Activated CD4-positive, alpha-beta T cell treated with anti-CD3 and anti-CD28 coated beads, Interleukin-2, amount 50 U/mL, for 48 hours (primary cell): ENCODE measurements at regions not wholly inside any gene's neighbourhood (a gene's known extent, or its start where the extent isn't known, plus 50 kb on each side); places are given as distances from the start of the nearest gene placed in this dataset.

Experiments used
- DNase-seq, 2 experiments: peaks; one replicate each; pipeline ENCODE4 v3.0.0-alpha.2; 2020

DNA sequence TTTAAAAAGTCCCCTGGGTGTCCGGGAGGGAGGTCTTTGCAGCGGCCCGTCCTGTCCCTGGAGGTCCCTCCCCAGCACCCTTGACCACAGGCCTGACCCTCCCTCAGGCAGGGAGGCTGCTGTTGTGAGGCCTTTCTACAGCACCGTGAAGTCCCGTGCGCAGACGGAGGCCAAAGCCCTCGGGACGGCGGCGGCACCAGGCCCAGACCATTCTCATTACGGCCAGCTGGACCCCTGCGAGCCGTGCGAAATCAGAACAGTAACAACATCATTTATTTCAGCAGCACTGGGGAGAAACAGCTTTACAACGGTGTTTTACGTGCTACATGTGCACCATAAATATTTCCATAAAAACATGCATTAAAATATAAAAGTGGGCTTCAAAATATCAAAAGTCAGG is 101.4 kb upstream of the ACTRT2 start:
- DNase-seq, result no peak

DNA sequence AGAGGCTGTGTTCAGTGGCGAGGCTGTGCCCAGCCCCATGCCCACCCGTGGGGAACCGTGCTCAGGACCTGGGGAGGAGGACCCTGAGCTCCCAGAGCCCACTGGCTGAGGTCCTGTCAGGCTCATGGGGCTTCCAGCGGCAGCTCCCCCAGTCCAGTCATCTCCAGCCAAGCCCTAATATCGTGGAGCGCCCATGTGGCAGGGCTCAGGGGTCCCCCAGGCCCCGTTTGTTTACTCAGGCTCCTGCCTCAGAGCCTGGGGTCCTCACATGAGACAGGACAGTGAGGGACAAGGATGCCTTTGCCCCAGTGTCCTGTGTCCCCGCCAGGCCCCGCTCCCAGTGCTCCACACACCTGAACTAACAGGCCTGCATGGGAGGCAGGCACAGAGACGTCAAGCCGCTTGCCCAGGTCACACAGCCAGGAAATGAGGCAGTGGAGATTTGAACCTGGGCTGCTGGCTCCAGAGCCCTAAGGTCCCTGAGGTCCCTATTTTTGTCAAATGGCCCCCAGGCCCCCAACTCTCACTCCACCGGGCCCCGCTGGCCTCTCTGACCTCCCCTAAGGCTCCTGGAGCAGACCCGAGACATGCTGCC is 100.7 kb upstream of the ACTRT2 start:
- no peak for DNase-seq

DNA sequence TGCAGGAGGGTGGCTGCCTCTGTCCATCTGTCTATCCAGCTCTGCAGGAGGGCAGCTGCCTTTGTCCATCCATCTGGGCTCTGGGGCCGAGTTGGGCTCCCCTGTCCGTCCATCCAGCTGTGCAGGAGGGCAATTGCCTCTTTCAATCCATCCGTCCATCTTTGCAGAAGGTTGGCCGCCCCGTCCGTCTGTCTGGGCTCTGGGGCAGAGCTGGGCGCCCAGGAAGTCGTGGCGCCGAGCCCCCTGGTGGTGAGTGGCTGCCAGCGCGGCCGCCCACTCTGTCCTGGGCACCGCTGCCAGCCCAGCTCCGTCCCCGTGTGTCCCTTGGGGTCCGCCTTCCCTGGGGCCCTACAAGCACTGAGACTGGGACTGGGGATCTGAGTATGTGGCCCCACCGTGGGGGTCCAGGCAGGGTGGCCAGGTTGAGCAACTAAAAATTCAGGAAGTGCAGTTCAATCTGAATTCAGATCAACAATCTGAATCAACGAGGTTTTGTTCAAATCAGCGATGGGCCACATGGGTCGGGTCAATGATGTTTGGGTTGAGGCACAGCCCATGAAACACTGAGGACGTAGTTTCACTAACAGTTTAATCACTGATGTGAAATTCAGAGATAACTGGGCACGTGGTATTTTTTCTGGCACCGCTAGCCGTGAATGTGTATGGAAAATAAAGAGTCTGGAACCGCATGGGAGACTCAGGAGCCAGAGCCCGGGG is 99.1 kb upstream of the ACTRT2 start:
- DNase-seq, result peak; percentile 37 to 41

DNA sequence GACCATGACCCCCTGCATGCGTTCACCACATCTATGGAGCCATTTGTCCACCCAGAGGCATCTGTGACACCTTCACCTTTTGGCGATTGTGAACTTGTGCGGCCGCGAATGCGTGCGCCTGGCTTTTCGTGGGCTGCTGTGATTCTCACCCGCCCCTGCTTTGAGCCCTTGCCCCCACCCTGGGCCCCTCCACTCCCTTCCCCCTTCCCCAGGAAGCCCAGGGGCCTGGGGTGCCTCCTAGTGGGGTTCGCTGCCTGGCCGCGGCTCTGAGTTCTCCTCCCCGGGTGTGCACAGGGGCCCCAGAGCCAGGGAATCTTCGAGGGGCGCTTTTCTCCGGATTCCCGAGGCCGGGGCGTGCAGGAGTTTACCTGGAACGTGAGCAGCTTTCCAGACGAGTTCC is 97.9 kb upstream of the ACTRT2 start:
- DNase-seq, result no peak

DNA sequence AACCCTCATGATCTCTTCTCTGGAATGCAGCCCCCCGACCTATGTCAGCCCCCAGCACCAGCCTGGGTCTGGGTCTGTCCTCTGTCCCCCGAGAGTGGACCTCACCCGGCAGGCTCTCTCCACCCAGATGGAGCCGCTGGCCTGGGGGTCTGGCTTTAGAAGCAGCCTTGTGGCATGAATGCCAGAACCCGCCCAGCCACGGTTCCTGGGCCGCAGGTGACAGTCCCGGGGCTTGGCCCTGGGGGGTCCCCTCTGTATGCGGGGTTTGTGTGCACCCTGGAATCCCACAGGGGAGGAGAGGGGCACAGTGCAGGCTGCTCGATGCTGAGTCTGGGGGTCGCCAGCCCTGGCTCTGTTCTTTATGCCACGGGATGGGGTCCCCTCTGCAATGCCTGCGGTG is 96.0 kb upstream of the ACTRT2 start:
- DNase-seq, result no peak

DNA sequence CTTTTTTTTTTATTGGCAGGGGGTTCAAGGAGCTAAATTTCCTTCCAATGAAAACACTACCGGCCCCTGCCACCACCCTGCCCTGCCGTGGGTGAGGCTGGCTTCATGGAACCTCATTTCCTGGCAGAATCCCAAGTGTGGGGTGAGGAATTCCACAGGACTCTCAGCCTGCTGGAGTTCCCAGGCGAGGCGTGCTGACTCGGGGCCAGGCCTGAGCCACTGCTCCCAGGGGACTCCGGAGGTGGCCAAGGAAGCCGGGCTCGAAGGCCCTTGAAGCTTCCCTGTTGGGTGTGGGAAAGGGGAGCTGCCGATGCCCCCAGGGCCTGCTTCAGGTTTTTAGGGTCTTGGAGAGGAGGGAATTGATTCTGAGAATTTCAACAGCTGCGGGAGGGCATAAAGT is 95.3 kb upstream of the ACTRT2 start:
- DNase-seq, result no peak

DNA sequence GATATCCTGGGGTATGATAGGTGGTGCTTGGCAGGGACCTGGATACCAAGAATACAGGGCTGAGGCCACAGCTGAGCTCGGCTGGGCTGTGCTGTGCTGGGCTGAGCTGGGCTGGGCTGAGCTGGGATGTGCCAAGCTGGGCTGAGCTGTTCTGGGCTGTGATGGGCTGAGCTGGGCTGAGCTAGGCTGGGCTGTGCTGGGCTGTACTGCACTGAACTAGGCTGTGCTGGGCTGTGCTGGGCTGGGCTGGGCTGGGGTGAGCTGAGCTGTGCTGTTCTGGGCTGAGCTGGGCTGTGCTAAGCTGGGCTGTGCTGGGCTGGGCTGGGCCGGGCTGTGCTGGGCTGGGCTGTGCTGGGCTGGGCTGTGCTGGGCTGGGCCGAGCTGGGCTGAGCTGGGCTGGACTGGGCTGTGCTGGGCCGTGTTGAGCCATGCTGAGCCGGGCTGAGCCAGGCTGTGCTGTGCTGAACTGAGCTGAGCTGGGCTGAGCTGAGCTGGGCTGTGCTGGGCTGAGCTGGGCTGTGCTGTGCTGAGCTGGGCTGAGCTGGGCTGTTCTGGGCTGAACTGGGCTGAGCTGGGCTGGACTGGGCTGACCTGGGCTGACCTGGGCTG is 94.7 kb upstream of the ACTRT2 start:
- DNase-seq, result no peak

DNA sequence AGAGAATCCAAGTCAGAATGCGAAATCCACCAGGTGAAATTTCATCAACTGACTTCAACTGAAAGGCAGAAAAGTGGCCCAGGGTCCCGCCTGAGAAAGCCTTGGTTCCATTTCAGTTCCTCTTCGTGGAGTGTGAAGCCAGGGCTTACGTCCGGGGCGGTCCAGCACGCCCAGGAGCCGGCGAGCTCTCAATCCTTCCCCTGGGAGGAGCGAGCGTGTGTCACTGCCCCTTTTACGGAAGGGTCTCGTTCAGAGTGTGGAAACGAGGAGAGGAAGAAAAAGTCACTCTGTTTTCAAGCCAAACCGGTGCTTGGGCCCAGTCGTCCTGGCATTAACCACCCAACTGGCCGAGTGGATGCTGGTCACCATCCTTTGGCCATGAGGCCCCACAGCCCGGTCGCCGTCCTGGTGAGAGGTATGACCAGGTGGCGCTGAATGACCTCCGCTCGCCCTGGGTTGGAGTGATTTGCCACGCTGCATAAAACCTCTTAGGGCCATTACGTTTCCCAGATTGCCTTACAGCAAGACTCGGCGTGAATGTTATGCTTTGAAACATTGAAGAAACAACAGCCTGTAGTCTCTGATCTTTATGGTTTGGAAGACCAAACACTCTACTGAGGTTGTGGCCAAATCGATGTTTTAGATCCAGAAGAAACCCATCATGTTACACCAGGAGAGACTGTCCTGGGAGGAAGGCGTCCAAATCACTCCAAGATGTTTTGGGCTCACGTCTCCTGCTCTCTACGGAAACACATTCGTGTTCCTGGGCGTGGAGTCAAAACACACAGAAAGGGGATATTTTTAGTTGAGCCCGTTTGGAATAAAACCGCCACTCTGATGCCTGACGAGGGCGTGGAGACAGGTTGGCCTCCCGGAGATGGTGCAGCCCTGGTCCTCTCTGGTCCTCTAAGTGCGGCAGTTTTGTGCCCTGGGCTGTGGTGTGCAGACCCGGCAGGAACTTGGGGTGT is 93.6 kb upstream of the ACTRT2 start:
- no peak for DNase-seq

DNA sequence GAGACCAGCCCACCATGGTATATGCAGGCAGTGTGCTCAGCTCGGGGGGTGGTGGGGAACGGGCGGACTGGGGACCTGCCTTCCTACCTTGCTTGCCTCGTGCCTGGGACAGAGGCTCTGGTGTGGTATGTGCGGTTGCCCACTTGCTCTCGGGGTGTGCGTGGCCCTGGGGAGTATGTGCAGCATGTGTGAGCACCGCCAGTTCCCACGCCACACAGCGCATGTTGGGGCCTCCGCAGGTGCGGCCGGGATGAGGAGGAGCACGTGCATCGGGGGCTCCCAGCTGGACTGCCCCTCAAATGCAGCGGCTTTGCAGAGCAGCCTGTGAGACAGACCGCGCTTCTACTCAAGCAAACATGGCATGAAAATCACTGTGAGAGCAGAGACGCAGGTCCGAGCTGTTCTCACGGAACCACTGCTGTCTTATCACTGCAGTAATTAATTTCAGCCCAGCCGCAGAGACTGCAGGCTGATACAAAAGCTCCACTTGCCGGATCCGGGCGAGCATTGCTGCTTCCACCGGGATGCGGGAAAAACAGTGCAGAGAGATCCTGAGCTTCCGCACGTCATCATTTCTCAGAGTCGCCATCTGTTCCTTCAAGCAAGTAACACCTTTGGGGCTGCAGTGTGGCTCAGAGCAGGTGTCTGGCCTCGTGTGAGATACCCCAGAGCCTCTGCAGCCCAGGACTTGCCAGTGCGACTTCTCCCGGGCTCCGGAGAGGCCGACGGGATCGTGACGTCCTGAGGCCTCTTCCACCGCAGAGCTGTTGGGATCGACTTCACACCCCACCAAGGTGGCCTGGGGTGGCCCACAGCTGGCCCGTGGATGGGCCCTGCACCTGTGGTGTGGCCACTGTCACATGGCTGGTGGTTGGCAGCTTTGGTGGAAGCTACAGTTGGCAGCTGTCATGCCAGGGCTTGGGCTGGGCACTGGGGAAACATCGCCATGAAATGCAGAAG is 92.6 kb upstream of the ACTRT2 start:
- DNase-seq, result no peak

DNA sequence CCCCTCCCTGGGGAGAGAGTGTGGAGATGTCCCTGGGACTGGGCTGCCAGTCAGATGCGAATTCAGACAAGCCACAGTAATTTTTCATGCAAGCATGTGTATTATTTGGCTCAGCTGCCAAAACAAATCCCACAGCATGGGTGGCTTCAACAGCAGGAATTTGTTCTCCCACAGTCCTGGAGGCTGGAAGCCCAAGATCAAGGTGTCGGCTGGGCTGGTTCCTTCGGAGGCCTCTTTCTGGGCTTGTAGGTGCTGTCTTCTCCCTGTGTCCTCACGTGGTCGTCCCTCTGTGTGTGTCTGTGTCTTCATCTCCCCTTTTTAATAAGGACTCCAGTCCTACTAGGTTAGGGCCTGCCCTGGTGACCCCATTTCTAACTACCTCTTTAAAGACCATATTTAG is 91.9 kb upstream of the ACTRT2 start:
- no peak for DNase-seq

DNA sequence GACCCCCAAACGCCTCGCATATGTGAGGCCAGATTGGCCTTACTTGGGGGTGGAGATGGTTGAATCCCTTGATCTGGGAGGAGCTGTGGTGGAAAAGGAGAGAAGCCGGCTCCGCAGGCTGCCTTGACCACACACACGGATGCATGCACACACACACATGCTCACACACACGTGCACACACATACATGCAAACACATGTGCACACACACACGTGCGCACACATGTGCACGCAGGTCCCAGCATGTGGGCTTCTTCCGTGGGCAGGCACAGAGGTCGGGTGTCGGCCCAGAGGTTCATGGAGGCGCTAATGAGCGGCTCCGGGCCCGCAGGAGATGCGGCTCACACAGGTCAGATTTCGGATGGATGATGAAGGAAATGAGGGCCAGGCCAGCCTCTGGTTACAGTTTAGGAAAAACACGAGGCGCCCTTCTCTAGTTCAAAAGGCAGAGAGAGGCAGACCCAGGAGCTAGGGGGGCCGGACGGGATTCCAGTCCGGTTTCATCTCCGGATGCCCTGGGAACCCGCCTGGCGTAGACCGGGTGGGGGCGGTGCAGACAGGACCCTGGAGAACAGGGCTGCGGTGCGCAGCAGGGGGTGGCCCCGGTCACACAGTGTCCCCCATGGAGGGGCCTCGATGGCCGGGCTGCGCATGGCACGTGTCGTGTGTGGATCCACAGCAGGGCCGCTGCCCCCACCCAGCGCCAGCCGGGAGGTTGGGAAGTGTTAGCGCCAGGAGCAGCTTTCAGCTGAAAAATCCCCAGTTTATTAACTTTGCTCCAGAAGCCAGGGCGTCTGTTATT is 91.1 kb upstream of the ACTRT2 start:
- no peak for DNase-seq

DNA sequence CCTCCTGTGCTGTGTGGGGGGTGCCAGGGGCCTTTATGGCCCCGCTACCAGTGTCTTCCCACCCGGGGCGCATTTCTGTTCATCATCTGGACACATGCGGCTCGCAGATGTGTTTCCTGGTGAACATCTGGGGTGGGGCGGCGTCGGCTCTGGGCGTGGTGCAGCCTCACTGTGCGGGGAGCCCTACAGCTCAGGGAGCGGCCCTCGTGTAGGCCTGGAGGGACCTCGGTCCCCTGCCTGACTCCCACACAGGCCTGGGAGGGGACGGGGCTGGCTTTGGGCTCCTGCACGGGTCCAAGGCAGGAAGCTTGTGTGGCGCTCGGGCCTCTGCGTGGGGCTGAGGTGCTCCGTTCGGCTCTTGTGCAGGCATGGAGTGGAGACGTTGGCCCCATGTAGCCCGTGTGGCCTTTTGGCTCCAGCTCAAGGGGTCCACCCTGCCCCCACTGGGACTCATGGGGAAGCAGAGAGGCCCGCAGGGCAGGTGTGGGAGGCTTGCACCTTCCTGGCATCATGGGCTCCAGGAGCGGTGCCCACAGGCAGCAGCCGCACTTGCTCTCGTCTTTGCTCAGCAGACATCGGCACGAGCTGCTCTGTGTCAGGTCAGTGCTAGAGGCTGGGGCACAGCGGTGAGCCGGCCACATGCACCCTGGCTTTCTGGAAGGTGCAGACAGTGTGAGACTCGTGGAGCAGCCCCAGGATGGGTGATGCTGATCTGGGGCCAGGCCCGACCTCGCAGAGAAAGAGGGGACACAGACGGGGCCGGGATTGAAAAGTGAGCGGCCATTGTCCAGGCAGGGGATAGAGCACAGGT is 90.1 kb upstream of the ACTRT2 start:
- DNase-seq, result no peak

DNA sequence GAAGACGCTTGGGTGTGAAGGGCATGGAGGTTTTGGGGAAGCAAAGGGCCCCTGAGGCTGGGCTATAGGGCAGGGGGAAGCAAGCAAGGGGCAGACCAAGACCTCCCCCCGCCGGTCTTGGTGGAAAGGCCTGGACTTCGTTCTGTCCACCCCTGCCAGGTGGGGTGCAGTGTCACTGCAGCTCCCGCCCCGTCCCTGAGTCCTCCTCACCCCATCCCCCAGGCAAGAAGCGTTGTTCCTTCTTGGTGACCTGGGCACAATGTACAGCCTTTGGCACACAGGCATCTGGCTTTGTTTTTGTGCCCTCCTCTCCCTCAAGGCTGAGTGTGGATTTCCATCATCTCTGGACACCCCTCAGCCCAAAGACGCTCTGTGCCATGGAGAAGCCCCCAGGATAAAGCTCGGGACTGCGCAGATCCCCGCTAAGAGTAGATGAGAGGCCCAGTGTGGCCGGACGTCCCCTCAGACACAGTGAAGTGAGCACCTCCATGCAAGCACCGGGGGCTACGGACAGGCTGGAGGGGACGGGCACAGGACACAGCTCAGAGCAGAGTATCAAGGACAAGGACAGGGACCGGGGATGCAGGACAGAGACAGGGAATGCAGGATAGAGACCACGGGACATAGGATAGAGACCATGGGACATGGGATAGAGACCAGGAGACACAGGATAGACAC is 89.4 kb upstream of the ACTRT2 start:
- DNase-seq, result no peak

DNA sequence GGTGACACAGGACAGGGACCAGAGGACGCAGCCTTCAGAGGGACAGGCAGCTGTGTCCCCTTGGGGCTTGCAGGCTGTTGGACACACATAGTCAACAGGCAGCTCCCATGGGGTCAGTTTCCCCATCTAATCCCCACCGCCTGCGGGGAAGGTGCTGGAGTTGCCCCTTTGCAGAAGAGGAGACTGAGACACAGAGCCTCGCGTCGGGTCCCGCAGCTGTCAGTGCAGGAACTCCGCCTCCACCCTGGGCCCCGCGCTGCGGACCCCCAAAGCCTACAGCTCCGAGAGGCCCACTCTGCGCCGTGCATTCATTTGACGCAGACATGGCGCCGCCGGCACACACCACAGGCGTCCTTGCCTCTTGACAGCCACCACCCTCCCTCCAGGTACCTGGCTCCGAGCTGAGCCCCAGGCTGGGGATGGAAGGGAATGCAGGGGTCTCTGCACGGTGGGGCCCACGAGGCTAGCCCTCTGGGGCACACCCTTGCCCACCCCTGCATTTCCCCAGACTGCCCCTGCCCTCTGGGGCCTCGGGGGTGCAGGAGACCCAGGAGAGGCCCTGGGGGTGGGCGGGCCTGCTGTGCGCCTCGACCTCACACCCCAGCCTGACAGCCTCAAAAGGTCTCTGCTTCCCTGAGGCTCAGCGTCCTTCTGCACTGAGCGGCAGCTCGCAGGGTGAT is 88.5 kb upstream of the ACTRT2 start:
- DNase-seq, result no peak

DNA sequence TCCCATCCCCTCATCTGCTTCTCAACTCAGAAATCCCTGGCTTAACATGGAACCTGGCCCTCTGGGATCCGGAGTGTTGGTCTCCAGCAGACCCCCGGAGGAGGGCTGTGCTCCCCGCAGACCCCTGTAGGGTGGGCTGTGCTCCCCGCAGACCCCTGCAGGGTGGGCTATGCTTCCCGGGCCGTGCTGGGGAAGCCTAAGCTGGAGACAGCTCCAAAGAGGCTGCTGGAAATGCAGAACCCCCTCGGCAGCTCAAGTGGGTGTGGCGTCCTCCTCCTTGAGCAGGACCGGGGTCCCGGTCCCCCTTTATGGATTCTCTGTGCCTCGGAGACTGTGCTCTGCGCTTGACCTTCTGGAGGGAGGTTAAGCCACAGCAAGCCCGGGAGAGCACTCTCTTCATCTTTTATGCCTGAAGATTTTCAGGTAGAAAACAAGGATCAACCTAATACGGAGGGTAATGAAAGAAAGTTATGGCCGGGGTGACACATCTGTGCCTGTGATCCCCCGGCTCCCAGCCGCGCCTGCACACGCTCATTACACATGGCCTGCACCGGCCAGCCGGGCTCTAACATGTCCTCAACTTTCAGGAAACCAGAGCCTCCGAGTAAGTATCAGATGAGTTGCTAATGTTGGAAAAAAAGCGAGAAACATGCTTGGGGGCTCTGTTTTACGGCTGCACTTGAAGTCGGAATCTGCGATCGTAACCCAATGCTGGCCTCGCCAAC is 87.7 kb upstream of the ACTRT2 start:
- no peak for DNase-seq

DNA sequence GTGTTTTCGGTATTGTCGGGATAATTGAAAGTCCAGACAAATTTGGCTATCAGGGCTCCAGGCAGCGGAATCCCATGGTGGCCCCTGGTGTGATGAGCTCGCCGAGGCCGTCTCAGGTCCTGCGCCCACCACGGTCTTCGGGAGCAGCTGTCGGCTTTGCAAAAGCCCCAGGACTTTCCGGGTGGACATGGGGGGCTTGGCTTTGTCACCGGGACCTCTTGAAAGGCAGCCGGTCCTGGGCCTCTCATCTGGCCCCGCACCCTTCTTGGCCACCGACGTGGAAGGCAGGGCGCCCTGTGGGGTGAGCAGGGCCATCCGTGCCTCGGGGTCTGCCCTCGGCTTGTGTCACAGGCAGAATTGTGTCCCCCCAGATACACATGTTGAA is 87.1 kb upstream of the ACTRT2 start:
- DNase-seq, result no peak

DNA sequence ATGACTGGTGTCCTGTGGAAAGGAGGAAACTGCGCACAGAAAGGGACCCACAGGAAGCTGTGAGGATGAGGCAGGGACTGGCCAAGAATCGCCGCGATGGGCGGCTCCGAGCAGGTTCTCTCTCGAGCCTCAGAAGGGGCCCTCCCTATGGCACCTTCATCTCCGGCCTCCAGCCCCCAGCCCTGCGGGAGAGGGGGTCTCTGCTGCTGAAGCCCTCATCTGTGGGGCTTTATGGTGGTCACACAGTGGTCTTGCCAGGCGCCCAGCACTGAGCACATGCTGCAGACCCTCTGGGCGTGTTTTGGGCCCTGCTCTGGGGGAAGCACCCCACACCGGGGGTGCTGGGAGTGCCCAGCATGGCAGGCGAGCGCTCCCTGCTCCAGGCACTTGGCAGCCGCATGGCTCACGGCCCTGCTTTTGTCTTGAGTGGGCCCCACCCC is 86.6 kb upstream of the ACTRT2 start:
- DNase-seq, result no peak

DNA sequence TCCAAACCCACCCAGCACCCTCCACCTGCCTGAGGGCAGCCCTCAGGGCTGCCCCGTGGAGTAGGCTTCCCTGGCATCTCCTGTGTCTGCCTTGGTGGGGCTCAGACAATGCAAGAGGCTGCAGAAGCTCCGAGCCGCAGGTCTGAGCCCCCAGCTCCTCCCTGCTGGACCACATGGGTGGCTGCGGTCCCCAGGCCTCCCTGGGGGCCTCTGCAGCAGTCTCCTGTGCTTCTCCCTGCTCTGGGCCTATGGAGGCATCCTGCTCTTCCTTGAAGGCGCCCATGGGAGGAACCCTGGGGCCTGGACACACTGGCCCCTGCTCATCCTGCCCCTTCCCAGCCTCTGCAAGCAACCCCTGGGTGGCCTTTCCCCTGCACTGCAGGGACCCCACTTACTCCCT is 86.1 kb upstream of the ACTRT2 start:
- no peak for DNase-seq
